ENCODE measurements at regions not wholly inside any gene's neighbourhood (a gene's known extent, or its start where the extent isn't known, plus 50 kb on each side); places are given as distances from the start of the nearest gene placed in this dataset.

DNA sequence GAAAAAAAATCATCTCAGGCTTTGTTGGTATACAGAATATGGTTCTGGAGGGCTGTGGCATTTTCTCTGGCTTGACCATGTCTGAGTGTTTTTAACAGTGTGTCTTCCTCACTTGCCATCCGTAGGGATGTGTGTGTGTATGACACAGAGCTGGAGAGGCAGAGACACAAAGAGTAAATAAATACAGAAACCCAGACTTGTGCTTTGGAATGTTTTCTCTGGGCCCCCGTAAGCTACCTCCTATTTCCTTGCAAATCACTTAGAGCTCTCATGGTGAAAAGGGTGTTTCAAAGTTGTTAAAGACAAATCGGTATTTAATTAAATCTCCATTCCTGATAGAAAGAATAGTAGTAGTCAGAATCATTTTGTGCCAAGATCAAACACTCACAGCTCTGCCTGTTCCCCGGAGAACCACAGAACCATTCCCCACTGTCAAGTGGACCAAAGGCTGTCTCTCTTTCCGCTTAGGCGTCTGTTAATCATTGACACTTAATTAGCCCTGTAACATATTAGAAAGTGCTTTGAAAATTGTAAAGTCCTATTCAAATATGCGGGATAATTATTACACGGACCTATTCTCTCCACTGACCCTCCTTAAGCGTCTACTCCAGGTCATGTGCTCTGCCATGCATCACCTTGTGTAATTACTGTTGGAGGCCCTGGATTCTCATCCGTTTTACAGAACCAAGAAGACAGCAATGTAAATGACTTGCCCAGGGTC lies 313.6 kb upstream of the TLE3 start:
- TF ChIP-seq, protein P1, sequence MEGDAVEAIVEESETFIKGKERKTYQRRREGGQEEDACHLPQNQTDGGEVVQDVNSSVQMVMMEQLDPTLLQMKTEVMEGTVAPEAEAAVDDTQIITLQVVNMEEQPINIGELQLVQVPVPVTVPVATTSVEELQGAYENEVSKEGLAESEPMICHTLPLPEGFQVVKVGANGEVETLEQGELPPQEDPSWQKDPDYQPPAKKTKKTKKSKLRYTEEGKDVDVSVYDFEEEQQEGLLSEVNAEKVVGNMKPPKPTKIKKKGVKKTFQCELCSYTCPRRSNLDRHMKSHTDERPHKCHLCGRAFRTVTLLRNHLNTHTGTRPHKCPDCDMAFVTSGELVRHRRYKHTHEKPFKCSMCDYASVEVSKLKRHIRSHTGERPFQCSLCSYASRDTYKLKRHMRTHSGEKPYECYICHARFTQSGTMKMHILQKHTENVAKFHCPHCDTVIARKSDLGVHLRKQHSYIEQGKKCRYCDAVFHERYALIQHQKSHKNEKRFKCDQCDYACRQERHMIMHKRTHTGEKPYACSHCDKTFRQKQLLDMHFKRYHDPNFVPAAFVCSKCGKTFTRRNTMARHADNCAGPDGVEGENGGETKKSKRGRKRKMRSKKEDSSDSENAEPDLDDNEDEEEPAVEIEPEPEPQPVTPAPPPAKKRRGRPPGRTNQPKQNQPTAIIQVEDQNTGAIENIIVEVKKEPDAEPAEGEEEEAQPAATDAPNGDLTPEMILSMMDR (IDR thresholded peaks at IDR 0.05) = no peak
- no peak for TF ChIP-seq POLR2A (IDR thresholded peaks at IDR 0.05)
